Effector CD4-positive, alpha-beta T cell (primary cell): ENCODE measurements at regions not wholly inside any gene's neighbourhood (a gene's known extent, or its start where the extent isn't known, plus 50 kb on each side); places are given as distances from the start of the nearest gene placed in this dataset.

Experiments used
- DNase-seq: peaks from one replicate; pipeline ENCODE4 v3.0.0-alpha.2; 2020

- no peak for DNase-seq
Observed at GRCh38 chr5:153030755-153031725, 459.4 kb upstream of the GRIA1 start.

- DNase-seq: no peak
Observed at GRCh38 chr5:153039501-153039900, 451.0 kb upstream of the GRIA1 start.

GRCh38 chr5:153043886-153044285, 446.6 kb upstream of the GRIA1 start:
- DNase-seq: no peak

DNA sequence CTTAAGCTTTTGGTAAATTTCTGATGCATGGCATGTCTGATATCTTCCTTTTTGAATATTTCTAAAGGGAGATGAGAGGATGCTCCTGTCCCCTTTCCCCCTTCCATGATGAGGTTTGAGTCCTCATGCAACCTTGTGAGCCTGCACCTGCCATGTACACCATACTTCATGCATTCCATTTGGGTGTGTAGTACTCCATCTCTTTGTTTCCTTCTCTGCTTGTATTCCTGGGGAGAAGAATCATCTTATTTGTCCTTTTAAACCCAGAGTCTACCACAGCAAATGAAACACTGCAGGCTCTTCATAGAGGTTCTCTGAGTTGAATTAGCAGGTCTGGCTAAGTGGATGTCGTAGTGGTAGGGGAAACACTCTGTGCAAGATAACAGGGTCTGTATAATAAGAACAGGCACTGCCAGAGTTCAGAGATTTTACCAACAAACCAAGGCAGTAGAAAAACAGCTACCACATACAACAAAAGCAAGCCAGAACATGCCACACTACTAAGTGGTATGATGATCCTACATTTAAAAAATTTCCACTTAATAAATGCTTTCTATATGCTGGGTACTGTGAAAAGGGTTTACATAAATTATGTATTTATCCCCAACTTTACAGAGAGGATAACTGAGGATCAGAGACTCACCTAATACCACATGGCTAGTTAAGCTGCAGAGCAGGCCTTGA, 439.8 kb upstream of the GRIA1 start:
- DNase-seq: no peak

DNA sequence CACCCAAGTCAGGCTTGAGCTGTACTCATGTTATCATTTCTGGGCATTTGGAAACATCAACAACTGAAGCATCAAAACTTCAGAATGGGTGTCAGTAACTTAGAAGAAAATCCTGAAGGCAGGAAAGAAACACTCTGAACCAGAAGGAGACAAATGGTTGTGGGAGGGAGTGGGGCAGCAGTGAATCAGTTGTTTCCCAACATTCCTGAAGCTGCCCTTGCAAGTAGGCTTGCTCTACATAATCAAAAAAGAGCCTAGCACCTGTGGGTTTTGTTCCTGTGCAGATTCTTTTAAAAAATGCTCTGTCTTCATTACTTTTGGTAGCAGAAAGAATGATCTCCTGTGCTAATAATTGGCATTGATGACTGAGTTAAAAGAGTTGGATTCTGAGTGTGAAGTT, 424.2 kb upstream of the GRIA1 start:
- DNase-seq: no peak

GRCh38 chr5:153067869-153068268, 422.6 kb upstream of the GRIA1 start:
- no peak for DNase-seq

GRCh38 chr5:153079396-153079795, 411.1 kb upstream of the GRIA1 start:
- no peak for DNase-seq

- DNase-seq: no peak
Observed at GRCh38 chr5:153080940-153081339, 409.5 kb upstream of the GRIA1 start.

GRCh38 chr5:153081385-153081784, 409.1 kb upstream of the GRIA1 start:
- DNase-seq: no peak

- no peak for DNase-seq
Observed at GRCh38 chr5:153084511-153084910, 406.0 kb upstream of the GRIA1 start.

GRCh38 chr5:153086486-153086885, 404.0 kb upstream of the GRIA1 start:
- no peak for DNase-seq

- DNase-seq: no peak
Observed at GRCh38 chr5:153088538-153088937, 401.9 kb upstream of the GRIA1 start.

DNA sequence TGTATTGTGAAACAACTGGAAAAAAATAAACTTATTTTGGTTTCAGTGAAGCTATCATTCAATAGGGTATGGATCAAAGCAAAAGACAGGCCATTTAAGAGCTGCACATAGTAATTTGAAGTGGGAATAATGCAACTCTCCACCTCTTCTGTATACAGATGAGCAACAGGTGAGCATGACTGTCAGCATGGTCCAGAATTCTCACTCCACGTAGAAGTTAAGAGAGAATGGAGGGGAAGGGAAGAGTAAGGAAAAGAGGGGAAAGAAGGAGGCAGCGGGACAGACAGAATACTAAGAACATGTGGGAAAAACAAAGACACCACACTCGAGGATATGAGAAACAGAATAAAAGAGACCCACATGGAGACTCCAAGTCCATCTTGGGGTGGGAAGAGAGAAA, 396.1 kb upstream of the GRIA1 start:
- DNase-seq: no peak

DNA sequence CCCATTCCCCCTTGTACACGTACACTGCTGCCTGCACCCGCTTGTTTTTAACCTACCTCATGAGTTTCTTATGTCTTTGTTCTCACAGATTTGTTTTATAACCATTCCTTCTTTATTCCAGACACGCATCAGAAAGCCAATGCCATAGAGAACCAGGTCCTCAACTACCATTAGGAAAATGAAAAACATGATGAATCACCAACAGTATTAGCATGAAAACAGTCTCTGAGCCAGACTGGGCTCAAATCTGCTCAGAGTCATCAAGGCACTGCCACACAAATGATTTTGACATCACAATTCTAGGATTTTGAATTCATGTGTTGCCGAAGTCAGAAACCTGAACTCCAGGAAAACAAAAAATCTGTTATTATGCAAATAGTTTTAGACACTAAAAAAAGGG, 394.1 kb upstream of the GRIA1 start:
- no peak for DNase-seq

DNA sequence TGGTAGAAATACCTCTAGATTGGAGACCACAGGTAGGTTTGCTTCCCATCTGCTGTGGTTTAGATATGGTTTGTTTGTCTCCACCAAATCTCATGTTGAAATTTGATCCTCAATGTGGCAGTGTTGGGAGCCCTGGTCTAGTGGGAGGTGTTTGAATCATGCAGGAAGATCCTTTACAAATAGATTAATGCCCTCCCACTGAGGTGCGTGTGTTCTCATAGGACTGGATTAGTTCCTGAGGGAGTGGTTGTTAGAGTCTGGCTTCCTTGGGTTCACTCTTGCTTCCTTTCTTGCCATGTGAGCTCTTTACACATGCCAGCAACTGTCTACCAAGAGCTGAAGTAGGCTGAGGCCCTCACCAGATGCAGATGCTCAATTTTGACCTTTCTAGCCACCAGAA, 391.1 kb upstream of the GRIA1 start:
- DNase-seq: no peak

DNA sequence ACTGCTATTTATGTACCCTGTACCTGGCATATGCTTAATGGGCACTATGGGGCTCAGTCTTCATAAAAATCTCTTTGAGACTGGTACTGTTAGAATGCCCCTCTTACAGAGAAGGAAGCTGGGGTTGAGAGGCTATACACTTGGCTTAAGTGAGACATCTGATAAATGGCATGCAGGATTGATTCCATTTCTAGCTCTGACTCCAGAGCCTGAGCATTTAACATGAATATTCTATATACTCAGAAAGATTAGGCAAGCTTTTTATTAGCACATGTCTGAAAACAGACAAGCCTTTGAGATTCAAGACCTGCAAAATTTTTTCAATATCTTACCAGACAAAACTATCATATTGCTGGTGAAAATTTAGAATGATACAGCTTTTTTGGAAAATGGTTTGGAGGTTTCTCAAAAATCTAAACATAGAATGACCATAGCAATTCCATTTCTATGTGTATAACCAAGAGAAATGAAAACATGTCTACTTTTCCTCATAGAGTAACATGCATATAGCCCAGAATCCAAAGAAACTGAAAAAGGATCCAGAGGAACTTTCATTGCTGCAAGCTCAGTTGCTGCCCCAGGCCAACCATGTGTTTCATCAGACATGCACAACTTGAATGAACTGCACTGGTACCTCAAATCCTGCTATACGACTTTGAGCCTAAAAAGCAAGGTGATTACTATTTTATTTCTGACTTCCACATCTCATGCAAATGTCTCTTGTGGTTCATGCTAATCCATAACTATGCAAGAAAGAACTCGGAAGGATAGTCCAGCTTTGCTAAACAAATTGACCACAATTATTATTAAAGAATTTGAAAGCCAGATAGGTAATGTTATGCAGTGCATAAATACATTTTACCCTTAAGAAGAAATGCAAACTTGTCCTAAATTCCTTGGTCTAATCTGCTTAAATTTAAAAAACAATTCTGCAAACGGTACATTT, 389.0 kb upstream of the GRIA1 start:
- no peak for DNase-seq

DNA sequence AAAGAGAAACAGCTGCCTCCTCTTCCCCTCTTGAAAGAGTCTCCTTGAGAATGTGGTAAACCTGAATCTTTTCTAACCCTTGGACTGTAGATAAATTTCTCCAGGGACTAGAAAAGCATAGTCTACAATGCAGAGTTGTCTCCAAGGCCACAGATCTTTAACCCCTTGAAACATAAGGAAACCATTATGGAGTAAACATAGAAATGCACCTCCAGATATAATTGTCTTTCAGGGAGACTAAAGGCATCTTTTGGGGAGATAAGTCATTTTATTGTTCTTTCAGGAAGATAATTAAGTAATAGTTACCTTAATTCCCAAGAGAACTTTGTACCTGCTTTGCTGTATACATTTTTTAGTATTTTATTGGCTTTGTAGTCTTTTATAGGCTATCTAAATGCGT, 373.6 kb upstream of the GRIA1 start:
- DNase-seq: no peak

GRCh38 chr5:153118018-153118417, 372.5 kb upstream of the GRIA1 start:
- no peak for DNase-seq

DNA sequence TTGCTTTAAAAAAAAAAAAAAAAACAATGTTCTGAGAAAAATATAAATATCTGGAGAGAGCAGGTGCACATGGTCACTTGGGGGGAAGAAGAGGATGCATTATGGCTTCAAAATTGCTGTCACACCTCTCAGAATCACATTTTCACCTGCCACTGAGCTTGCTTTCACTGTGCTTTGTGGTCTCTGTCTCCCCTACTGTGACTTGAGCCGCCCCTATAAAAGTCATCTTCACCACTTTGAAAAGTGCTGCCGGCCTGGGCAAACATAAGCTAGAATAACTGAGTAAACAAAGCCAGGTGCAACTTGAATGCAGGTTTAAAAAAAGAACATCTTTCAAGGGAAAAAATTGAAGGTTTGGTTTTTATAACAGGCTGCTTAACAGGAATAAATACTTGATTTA, 368.1 kb upstream of the GRIA1 start:
- DNase-seq: no peak

DNA sequence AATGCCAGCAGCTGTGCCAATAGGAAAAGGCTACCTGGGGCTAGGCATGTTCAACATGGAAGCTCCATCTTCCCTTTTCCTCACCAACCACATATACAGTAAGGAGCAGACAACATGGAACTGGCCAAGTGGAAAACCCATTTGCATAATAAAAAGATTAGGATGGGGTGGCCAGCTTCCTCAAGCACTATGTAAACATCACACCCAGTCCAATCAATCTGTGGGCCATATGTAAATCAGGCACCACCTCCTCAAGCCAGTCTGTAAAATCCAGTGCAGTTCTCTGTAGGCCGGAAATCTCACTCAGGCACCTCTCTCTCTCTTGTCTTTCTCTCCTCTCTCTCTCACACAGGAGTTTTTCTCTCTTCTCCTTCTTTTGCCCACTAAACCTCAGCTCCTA, 360.2 kb upstream of the GRIA1 start:
- no peak for DNase-seq

GRCh38 chr5:153135411-153135810, 355.1 kb upstream of the GRIA1 start:
- DNase-seq: no peak

DNA sequence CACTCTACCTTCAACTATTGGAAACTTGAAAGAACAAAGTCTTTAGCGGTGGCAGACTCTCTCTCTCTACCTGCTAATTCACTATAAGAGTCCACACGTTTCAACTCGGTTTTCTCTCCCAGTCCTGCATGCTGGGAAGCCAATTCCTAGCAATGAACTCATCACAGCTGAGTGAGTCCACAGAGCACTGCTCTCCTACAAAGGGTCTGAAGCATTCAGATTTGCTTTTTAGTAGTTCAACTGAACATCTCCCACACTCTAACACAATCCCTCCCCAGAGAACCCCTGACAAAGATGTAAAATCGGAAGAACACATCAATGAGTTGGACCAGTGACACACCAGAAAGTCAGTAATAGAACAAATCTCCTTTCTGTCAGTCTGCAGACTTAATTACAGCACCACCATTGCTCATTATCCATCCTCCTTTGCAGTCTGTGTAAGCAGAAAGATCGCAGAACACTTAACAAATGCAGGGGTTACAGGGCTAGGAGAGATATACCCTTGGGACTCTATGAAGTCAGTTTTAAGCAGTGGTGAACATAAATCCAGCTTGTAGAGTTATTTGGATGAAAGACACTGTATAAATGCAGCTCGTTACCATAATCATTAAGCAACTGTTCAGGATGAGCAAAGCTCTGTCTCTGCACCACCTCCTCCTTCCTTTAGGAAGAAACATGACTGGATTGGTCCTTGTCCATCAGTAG, 353.4 kb upstream of the GRIA1 start:
- no peak for DNase-seq
